HFFc6 (cell line): ENCODE measurements at regions not wholly inside any gene's neighbourhood (a gene's known extent, or its start where the extent isn't known, plus 50 kb on each side); places are given as distances from the start of the nearest gene placed in this dataset.

Experiments
- DNase-seq: peaks from one replicate; pipeline ENCODE4 v3.0.0-alpha.2; 2018
- H3K27ac Mint-ChIP-seq: 2 replicates; pipeline ENCODE4 v1.8.0; 2020; ENCODE audit warnings: mild to moderate bottlenecking, mixed read lengths
- H3K27me3 Mint-ChIP-seq: 2 replicates; pipeline ENCODE4 v1.8.0; 2021; ENCODE audit warnings: mild to moderate bottlenecking, moderate library complexity, mixed read lengths; ENCODE audit not compliant: insufficient read depth
- H3K36me3 Mint-ChIP-seq: 2 replicates; pipeline ENCODE4 v1.8.0; 2021; ENCODE audit warnings: low read depth, mixed read lengths
- H3K4me1 Mint-ChIP-seq: 2 replicates; pipeline ENCODE4 v1.8.0; 2020; ENCODE audit warnings: low read depth, mixed read lengths
- H3K4me3 Mint-ChIP-seq: 2 replicates; pipeline ENCODE4 v1.8.0; 2020; ENCODE audit warnings: mild to moderate bottlenecking, moderate library complexity, mixed read lengths
- H3K9me3 Mint-ChIP-seq: 2 replicates; pipeline ENCODE4 v1.8.0; 2020; ENCODE audit warnings: mild to moderate bottlenecking, mixed read lengths
- CTCF ChIP-seq: fragments of 200-600 bp; sonication (generic); IDR thresholded peaks from 2 replicates; pipeline ENCODE4 v1.5.0; 2021; ENCODE audit warnings: antibody characterized with exemption, mild to moderate bottlenecking

DNA sequence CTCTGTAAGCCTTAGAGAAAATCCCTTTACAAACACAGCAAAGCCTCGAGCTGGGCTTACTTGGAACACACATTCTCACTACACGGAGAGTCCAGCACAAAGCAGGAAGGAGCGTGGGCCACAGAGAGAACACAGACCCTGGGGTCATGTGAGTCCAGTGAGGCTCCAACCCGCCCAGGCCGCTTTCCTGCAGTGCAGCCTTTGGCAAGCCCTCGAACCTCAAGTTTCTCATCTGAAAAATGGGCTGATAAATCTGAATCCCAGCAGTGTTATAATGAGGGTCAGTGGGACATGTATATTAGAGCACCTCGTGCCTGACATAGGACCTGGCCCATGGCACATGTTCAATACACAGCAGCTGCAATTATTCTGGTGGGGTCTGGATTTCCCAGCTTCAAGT is 305.5 kb upstream of the SULF2 start:
- DNase-seq, result no peak
- H3K4me1 Mint-ChIP-seq, result no peaks in the 10 kb centered on the region
- no peaks in the 10 kb centered on the region for H3K27me3 Mint-ChIP-seq
- no peak for TF ChIP-seq CTCF
- H3K4me3 Mint-ChIP-seq, result no peak overlapping the region
- H3K36me3 Mint-ChIP-seq, result peaks cover 5% of the 10 kb centered on the region; the same call in 1 of the 2 replicates
- peaks cover 34% of the 10 kb centered on the region for H3K9me3 Mint-ChIP-seq
- H3K27ac Mint-ChIP-seq, result no peak overlapping the region

- no peak for DNase-seq
- Mint-ChIP-seq H3K36me3 (peaks cover 5% of the 10 kb centered on the region), H3K4me1 (no peaks in the 10 kb centered on the region), H3K9me3 (peaks cover 35% of the 10 kb centered on the region), H3K4me3 (no peak overlapping the region), H3K27me3 (no peaks in the 10 kb centered on the region), H3K27ac (no peak overlapping the region)
- TF ChIP-seq CTCF, result no peak
These were observed 305.0 kb upstream of the SULF2 start for GRCh38 chr20:48090314-48090713.

DNA sequence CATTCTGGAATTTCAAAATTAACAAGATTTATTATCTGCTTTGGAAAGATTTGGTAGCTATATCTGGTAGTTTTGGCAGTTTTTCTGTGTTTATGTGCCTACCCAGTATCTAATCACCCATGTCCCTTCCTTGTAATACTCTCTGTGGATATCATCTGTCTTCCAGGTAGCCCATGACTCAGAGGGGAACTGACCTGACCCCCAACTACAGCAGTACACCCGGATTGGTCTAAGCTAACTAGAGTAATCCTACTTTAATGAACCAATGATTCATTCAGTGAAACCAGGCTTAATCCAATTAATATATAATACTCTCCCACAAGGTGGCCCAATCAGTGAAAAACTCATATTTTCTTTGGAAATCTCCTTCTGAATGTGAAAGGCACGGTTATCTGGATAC is 295.3 kb upstream of the SULF2 start:
- Mint-ChIP-seq H3K36me3 (peaks cover 8% of the 10 kb centered on the region), H3K9me3 (peaks cover 71% of the 10 kb centered on the region), H3K4me1 (no peaks in the 10 kb centered on the region), H3K4me3 (no peak overlapping the region), H3K27ac (no peak overlapping the region), H3K27me3 (peaks cover 2% of the 10 kb centered on the region; the same call in 1 of the 2 replicates)
- no peak for DNase-seq
- TF ChIP-seq CTCF, result no peak

DNA sequence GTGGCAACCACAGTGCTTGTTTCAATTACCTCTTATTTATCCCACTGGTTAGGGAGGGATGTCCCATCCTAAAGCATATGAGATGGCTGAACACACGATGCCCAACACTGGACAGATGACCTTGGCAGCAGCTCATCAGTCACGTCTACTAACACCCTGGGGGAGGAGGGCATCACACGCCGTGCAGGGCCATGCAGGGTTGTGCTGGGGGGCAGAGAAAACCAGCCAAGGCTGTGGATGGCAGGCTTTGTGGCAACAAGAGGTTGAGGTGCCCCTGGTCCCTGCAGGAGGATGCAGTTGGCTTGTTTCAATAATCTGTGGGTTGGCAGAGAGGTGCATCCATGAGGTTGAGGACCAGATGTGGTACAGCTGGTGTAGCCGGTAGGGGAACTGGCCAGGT is 293.7 kb upstream of the SULF2 start:
- Mint-ChIP-seq H3K4me3 (no peak overlapping the region), H3K4me1 (no peaks in the 10 kb centered on the region), H3K27ac (no peak overlapping the region), H3K9me3 (peaks cover 62% of the 10 kb centered on the region), H3K36me3 (peaks cover 8% of the 10 kb centered on the region), H3K27me3 (no peaks in the 10 kb centered on the region)
- no peak for TF ChIP-seq CTCF
- DNase-seq, result no peak

DNA sequence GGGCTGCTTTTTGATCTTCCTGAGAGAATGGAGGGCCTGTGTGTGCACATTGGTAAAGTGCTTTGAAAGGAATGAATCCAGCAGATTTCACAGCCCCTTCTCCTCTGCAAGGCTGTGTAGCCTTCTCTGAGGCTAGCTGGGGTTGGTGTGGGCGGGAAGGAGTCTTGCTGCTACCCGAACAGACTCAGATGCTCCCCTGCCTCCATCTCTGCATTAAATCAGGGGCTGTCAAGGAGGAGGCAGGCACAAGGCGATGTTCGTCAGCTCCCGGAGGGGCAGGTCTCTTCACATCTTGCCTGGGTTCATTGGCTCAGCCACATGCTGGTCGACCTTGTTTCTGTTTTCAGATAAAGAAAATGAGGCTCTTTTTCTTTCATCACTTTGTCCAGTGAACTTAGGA is 291.5 kb upstream of the SULF2 start:
- Mint-ChIP-seq H3K27me3 (no peaks in the 10 kb centered on the region; the same call in 1 of the 2 replicates), H3K27ac (no peak overlapping the region), H3K9me3 (peaks cover 56% of the 10 kb centered on the region), H3K4me3 (no peak overlapping the region), H3K4me1 (no peaks in the 10 kb centered on the region), H3K36me3 (peaks cover 5% of the 10 kb centered on the region)
- no peak for TF ChIP-seq CTCF
- DNase-seq, result no peak

- no peak overlapping the region for H3K27ac Mint-ChIP-seq
- H3K36me3 Mint-ChIP-seq, result peaks cover 5% of the 10 kb centered on the region
- no peaks in the 10 kb centered on the region; the same call in 1 of the 2 replicates for H3K27me3 Mint-ChIP-seq
- TF ChIP-seq CTCF, result no peak
- peaks cover 54% of the 10 kb centered on the region for H3K9me3 Mint-ChIP-seq
- H3K4me1 Mint-ChIP-seq, result no peaks in the 10 kb centered on the region
- H3K4me3 Mint-ChIP-seq, result no peak overlapping the region
- no peak for DNase-seq
These were observed 291.0 kb upstream of the SULF2 start for GRCh38 chr20:48076247-48076646.
